Skeletal muscle cell (primary cell): ENCODE measurements at regions not wholly inside any gene's neighbourhood (a gene's known extent, or its start where the extent isn't known, plus 50 kb on each side); places are given as distances from the start of the nearest gene placed in this dataset.
"Not testable (repeated sequence)": the region's sequence is repeated elsewhere in the genome, so short reads cannot be mapped to it uniquely, and the experiment has no call there.

Experiments used
- DNase-seq: peaks from one replicate; pipeline ENCODE4 v3.0.0-alpha.2; 2010; ENCODE audit warnings: low read depth
- H3K4me3 ChIP-seq: 2 replicates; pipeline ENCODE4 v1.5.1; 2011; ENCODE audit warnings: low read depth, mild to moderate bottlenecking, control low read depth, low read length, moderate library complexity

- DNase-seq: no peak
- no peak overlapping the region for H3K4me3 ChIP-seq
These were observed 367.3 kb upstream of the FGF13 start for GRCh38 chrX:139078761-139079280.

- DNase-seq: no peak
- H3K4me3 ChIP-seq: no peak overlapping the region
These were observed 366.8 kb upstream of the FGF13 start for GRCh38 chrX:139078342-139078741.

DNA sequence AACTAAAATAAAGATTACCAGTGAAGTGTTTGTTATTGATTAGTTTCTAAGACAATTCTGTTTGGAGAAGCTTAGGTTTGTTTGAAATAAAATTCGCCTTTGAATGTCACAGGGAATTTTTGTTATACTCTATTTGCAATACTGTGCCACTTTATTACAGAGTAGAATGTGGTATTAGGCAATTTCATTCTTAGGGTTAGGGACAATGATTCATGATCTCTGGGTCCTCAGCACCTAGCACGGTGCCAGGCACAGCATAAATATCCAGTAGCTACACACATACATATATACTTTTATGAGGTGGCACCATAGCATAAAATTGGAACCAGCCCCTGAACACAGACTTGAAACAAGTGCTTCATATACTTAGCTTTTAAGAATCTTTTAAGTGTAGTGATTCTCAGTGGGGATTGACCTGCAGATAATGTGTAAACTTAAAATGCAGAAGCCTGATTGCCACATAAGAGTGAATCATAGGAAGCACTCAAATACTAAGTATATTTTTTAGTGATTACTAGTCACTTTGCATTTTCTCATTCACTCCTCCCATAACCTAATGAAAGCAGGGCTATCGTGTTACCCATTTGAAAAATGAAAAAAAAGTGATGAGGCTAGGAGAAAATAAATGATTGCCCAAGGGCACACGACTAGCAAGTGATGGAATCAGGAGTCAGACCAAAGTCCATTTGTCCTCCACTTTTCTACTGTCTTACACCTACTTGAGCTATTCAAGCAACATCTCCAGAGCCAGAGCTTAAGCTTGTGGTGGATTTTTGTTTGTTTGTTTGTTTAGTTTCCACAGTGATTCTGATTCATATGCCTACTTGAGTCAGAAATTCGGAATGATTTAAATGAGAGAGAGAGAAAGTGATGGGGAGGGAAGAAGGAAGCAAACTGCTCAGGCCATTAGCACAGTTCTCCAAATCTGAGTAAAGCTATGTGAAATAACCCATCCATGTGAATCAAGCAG, 366.0 kb upstream of the FGF13 start:
- DNase-seq: peak; percentile 29
- H3K4me3 ChIP-seq: no peak overlapping the region

DNA sequence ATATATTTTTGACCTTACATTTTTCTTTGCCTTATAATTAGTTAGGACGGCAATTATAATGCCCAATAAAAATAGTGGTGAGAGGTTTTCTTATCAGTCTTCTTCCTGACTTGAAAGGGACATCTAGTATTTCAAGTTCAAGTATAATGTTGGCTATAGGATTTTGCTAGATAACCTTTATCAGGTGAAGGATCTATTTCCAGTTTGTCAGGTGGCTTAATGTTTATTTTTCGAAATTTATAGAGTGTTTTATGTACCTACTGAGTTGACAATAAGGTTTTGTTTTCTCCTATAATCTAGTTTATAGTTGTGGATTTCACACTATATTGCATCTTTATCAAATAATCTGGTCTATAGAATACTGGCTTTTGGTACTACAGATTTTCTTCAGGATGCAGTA, 351.8 kb upstream of the FGF13 start:
- no peak overlapping the region for H3K4me3 ChIP-seq
- DNase-seq: no peak

- H3K4me3 ChIP-seq: no peak overlapping the region
- no peak for DNase-seq
These were observed 347.4 kb upstream of the FGF13 start for GRCh38 chrX:139058831-139059495.

GRCh38 chrX:139052461-139052860, 340.9 kb upstream of the FGF13 start:
- DNase-seq: no peak

GRCh38 chrX:139049465-139049864, 337.9 kb upstream of the FGF13 start:
- DNase-seq: no peak
- no peak overlapping the region for H3K4me3 ChIP-seq

More at GRCh38 chrX:139052461-139052860, 340.9 kb upstream of the FGF13 start:
- no peak overlapping the region for H3K4me3 ChIP-seq

- H3K4me3 ChIP-seq: no peak overlapping the region
These were observed 333.2 kb upstream of the FGF13 start for GRCh38 chrX:139044680-139045079.

DNA sequence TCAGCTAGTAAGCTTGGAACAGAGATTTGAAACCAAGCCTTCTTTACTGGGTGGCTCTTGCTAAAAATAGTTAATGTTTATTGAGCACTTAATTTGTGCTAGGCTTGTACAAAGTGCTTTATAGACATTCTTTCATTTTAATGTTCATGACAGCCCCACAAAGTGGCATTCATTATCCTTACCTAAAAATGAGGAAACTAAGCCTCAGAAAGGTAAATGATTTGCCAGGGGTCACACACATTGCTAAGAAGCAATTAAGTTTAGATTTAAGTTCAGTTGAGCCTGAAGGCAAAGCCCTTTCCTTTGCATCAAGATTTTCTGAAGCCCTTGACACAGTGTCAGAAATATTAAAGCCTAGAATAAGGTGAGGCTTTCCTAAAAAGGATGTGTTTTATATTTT, 327.5 kb upstream of the FGF13 start:
- DNase-seq: no peak
- no peak overlapping the region for H3K4me3 ChIP-seq

More at GRCh38 chrX:139044680-139045079, 333.2 kb upstream of the FGF13 start:
- no peak for DNase-seq

GRCh38 chrX:139026811-139027210, 315.3 kb upstream of the FGF13 start:
- no peak overlapping the region for H3K4me3 ChIP-seq
- DNase-seq: no peak

DNA sequence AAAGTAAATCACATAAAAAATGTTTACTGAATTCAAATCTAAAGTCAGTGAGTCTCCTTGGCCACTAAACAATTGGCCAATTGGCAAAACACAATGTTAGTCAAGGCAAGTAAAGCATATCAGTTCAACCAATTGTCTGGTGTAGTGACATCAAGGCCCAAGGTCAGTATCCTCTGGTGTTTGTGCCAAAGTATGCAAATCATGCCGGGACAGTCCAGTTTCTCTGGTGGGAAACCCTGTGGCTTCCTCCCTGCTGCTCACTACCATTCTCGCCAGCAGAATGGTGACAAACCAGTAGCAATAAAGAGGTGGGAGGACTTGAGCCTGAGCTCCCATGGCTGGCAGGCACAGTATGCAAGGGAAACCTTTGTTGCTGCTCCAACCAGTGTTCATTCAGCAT, 314.9 kb upstream of the FGF13 start:
- DNase-seq: no peak
- H3K4me3 ChIP-seq: no peak overlapping the region

- H3K4me3 ChIP-seq: no peak overlapping the region
- DNase-seq: no peak
These were observed 314.3 kb upstream of the FGF13 start for GRCh38 chrX:139025816-139026215.

DNA sequence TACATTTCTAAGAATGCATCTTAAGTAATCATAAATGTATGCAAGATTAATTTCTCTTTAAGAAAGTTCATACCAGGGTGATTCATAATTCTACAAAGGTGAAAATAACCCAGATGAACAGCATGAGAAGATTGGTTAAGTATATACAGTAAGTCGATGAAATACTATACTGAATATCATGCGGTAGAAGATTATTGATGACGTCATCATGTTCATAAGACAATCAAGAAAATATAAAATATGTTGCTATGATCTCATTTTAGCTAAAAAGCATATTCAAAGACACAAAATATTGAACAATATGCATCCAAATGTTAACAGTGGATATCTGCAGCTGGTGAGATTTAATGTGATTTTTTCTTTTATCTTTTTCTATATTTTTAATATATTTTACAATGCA, 312.0 kb upstream of the FGF13 start:
- DNase-seq: no peak
- H3K4me3 ChIP-seq: no peak overlapping the region

DNA sequence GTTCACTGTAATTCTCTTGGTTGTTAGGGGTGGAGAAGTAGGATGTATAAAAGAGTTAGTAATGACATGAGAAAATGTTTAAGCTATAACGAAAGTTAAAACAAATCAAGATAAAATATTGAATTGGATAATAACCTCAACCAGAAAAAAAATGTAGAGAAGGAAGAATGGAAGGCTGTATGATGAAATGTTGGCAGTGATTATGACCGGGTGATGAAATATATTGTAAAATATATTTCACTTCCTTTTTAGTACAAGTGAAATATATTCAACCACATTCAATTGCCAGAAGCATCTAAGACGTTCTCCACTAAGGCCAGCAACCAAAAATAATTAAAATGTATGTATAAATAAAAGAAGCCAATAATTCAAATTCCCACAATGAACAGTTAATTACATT, 309.3 kb upstream of the FGF13 start:
- H3K4me3 ChIP-seq: no peak overlapping the region
- no peak for DNase-seq

DNA sequence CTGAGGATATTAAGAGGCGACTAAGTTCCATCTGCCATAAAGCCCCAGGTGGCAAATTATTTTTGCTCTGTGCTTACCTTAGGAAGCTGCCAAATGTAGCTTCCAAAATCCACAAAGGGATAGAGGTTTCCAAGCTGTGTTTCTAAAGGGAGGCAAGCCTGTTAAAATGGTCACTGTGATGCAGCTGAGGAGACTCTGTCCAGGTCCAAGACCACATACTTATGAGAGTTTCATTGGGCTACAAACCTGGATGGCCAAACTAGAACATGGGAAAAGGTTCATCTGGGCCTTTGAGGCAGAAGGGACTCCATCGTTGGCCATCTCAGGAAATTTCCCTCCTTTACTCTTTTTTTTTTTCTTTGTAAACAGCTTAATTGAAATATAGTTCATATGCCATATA, 306.9 kb upstream of the FGF13 start:
- DNase-seq: no peak
- H3K4me3 ChIP-seq: no peak overlapping the region

- no peak overlapping the region for H3K4me3 ChIP-seq
- DNase-seq: no peak
These were observed 304.1 kb upstream of the FGF13 start for GRCh38 chrX:139015627-139016026.

DNA sequence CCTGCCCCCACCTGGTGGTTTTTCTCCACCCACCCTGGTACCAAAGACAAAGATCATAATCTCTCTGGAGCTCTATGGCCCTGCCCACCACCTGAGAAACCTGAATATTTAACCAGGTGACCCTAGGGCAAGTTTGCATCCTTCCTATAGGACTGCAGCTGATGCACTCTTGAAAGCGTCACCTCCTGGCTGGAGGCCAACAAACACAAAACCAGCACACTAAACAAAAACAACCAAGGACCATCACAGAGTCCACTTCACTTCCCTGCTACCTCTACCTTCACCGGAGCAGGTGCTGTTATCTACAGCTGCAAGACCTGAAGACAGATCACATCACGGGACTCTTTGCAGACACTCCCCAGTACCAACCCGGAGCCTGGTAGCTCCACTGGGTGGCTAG, 296.7 kb upstream of the FGF13 start:
- H3K4me3 ChIP-seq: no peak overlapping the region
- DNase-seq: no peak

DNA sequence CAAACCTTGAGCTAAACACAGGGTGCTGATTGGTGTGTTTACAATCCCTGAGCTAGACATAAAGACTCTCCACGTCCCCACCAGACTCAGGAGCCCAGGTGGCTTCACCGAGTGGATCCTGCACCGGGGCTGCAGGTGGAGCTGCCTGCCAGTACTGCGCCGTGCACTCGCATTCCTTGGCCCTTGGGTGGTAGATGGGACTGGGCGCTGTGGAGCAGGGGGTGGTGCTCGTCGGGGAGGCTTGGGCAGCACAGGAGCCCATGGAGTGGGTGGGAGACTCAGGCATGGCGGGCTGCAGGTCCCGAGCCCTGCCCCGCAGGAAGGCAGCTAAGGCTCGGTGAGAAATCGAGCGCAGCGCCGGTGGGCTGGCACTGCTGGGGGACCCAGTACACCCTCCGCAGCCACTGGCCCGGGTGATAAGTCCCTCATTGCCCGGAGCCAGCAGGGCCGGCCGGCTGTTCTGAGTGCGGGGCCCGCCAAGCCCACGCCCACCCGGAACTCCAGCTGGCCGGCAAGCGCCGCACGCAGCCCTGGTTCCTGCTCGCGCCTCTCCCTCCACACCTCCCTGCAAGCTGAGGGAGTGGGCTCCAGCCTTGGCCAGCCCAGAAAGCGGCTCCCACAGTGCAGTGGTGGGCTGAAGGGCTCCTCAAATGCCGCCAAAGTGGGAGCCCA, 292.5 kb upstream of the FGF13 start:
- not testable (repeated sequence) for H3K4me3 ChIP-seq, DNase-seq

DNA sequence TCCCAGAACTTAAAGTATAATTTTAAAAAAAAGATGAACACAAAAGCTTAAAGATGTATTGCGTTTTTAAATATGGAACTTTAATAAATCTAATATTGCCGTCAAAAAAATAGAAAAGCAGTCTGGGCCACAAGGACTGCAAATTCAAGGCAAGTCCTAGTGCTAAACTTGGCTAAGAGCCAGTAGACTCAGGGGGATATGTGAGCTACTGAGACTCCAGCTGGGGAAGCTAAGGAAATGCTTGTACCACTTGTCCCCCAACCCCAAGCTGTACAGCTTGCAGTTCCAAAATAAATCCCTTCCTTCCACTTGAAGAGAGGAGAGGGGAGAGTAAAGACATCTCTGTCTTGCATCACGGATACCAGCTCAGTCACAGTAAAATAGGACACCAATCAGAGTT, 290.8 kb upstream of the FGF13 start:
- no peak overlapping the region for H3K4me3 ChIP-seq
- DNase-seq: no peak

- no peak for DNase-seq
- H3K4me3 ChIP-seq: no peak overlapping the region
These were observed 284.8 kb upstream of the FGF13 start for GRCh38 chrX:138996268-138996667.
